Spleen (tissue), 7 donors: ENCODE measurements at regions not wholly inside any gene's neighbourhood (a gene's known extent, or its start where the extent isn't known, plus 50 kb on each side); places are given as distances from the start of the nearest gene placed in this dataset.

Experiments used
- CTCF ChIP-seq, 11 experiments: fragments of 200-600 bp in 7 of 11; fragments of 450-650 bp in 4 of 11; sonication (generic) in 4 of 11; IDR thresholded peaks in 8 of 11; conservative IDR thresholded peaks in 3 of 11; 1 replicate in 7 of 11; 2 replicates in 4 of 11; pipeline versions ENCODE4 v1.4.0 to v1.8.0; 2016 to 2021; ENCODE audit warnings: antibody characterized with exemption in 11 of 11, inconsistent platforms in 4 of 11, mild to moderate bottlenecking in 1 of 11
- POLR2A ChIP-seq, 3 donors: fragments of 450-650 bp; IDR thresholded peaks; one replicate each; pipeline ENCODE4 v1.5.1; 2017; ENCODE audit warnings: antibody characterized with exemption in 3 of 3, mild to moderate bottlenecking in 1 of 3
- POLR2AphosphoS5 ChIP-seq, 3 donors: sonication (generic); formaldehyde crosslinking; IDR thresholded peaks; one replicate each; pipeline ENCODE4 v1.5.1; 2017; ENCODE audit warnings: antibody characterized with exemption in 3 of 3
- donor health status: DM: no; HTN: no; CAD: no; lungs with moderate emphysema.
- donor health status: DM: no; HTN: no; CAD: no.
- donor health status: DM: no; HTN: no; CAD: no.

- no peak for TF ChIP-seq CTCF (IDR thresholded peaks at IDR 0.05 in 8 of 11, conservative IDR thresholded peaks at IDR 0.05 in 3 of 11)
- no peak for TF ChIP-seq POLR2AphosphoS5 (IDR thresholded peaks at IDR 0.05)
- no peak for TF ChIP-seq POLR2A (IDR thresholded peaks at IDR 0.05)
Measured at GRCh38 chr2:23073671-23074070, 311.3 kb upstream of the KLHL29 start.
